Fibroblast of pulmonary artery (primary cell): ENCODE measurements at regions not wholly inside any gene's neighbourhood (a gene's known extent, or its start where the extent isn't known, plus 50 kb on each side); places are given as distances from the start of the nearest gene placed in this dataset.

ENCODE experiments used
- DNase-seq: peaks from one replicate; pipeline ENCODE4 v3.0.0-alpha.2; 2010; ENCODE audit warnings: low read depth
- H3K4me3 ChIP-seq: replicated peaks from 2 replicates; pipeline ENCODE4 v1.5.1; 2011; ENCODE audit warnings: low read depth, mild to moderate bottlenecking, control low read depth, low read length, moderate library complexity
- TF ChIP-seq, protein P1 (sequence below): IDR thresholded peaks from 2 replicates; pipeline ENCODE4 v1.5.1; 2011; ENCODE audit warnings: mild to moderate bottlenecking, control low read depth, low read length, inconsistent platforms; ENCODE audit errors: missing control alignments

GRCh38 chr17:33803686-33804085, 451.4 kb upstream of the CCL2 start:
- DNase-seq, result no peak
- TF ChIP-seq, protein P1, sequence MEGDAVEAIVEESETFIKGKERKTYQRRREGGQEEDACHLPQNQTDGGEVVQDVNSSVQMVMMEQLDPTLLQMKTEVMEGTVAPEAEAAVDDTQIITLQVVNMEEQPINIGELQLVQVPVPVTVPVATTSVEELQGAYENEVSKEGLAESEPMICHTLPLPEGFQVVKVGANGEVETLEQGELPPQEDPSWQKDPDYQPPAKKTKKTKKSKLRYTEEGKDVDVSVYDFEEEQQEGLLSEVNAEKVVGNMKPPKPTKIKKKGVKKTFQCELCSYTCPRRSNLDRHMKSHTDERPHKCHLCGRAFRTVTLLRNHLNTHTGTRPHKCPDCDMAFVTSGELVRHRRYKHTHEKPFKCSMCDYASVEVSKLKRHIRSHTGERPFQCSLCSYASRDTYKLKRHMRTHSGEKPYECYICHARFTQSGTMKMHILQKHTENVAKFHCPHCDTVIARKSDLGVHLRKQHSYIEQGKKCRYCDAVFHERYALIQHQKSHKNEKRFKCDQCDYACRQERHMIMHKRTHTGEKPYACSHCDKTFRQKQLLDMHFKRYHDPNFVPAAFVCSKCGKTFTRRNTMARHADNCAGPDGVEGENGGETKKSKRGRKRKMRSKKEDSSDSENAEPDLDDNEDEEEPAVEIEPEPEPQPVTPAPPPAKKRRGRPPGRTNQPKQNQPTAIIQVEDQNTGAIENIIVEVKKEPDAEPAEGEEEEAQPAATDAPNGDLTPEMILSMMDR, result no peak
- no peak overlapping the region for H3K4me3 ChIP-seq

DNA sequence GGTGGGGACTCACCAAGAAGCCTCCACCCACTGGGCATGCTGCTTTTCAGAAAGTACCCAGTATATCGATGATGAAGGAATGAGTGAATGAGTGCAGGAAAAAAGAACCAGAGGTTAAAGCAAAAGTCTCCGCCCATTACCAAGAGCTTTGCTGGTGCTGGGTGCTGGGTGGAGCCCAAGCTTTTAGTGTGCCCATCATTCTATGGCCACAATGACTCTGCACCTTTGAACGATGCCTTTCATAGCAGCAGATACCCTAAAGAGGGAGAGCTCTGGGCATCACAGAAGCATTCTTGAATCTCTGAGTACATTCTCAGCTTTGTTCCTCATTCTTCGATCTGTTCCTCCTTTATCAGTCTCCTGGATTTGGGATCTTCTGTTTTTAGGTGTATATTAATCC, 450.7 kb upstream of the CCL2 start:
- DNase-seq, result no peak
- TF ChIP-seq, protein P1, result no peak
- no peak overlapping the region for H3K4me3 ChIP-seq

GRCh38 chr17:33806631-33807030, 448.5 kb upstream of the CCL2 start:
- H3K4me3 ChIP-seq, result no peak overlapping the region
- no peak for DNase-seq
- TF ChIP-seq, protein P1, result no peak

DNA sequence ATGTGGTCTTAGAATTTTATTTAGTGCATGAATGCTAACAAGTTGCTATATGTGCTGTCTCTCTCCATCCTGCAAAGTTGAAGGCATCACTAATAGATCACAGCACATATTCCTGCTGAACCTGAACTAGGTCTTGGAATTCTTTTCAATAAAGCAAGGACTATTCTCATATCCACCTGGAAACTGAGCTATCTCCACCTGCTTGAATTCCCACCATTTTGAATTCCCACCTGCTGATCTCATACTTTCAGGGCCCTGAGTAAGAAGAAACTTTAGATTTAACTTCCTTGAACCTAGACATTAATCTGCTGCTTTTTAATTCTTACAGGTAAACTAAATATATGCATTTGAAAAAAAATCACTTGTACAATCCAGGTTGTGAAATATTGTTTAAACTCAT, 445.3 kb upstream of the CCL2 start:
- DNase-seq, result no peak
- TF ChIP-seq, protein P1, result no peak
- H3K4me3 ChIP-seq, result no peak overlapping the region

DNA sequence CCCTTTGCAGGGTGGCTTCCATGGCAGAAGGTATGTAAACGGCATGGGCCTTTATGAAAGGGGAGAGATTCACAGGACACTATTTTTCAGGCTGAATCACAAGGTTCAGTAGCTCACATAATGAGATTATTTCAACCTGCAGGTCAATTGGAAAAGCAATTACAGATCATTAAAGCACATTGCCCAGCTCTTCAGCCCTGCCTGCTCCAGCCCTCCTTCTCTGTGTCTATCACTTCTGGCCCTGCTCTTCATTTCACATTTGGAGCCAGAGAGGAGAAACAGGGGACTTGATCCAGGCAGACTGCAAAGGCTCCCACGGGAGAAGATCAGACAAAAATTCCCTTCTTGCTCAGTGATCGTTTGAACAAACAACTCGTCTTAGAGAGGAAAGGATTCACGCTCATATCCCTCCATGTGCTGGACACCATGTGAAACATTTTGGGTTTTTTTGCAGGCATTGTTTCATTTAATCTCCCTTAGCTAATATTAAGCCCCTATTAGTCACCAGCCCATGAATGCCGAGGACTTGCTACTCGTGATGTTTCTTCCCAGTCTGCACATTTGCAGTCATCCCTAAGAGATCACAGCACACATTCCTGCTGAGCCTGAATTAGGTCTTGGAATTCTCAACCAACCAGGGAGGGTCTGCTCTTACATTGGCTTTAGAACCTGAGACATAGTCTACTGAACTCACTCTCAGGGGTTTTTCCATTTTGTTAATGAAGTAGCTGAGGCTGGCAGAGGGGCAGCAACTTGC, 443.9 kb upstream of the CCL2 start:
- no peak for DNase-seq
- H3K4me3 ChIP-seq, result no peak overlapping the region
- TF ChIP-seq, protein P1, result no peak

GRCh38 chr17:33811984-33812577, 443.0 kb upstream of the CCL2 start:
- no peak overlapping the region for H3K4me3 ChIP-seq
- DNase-seq, result no peak
- TF ChIP-seq, protein P1, result no peak

- no peak for DNase-seq
- TF ChIP-seq, protein P1, result no peak
- H3K4me3 ChIP-seq, result no peak overlapping the region
Measured at GRCh38 chr17:33814852-33815251, 440.2 kb upstream of the CCL2 start.
